GM19468 (cell line): ENCODE measurements at regions not wholly inside any gene's neighbourhood (a gene's known extent, or its start where the extent isn't known, plus 50 kb on each side); places are given as distances from the start of the nearest gene placed in this dataset.
"Not testable (repeated sequence)": the region's sequence is repeated elsewhere in the genome, so short reads cannot be mapped to it uniquely, and the experiment has no call there.

Source experiments
- ATAC-seq: cut with Tn5 transposase; IDR thresholded peaks from one replicate; pipeline ENCODE4 v1.9.1; 2021; ENCODE audit warnings: mild to moderate bottlenecking, moderate library complexity, moderate number of reproducible peaks; ENCODE audit not compliant: unreplicated experiment; ENCODE audit errors: extremely low read depth

GRCh38 chr6:167687116-167687725, 139.5 kb upstream of the AFDN start:
- no peak for ATAC-seq

- no peak for ATAC-seq
These were observed 138.6 kb upstream of the AFDN start for GRCh38 chr6:167688123-167688522.

DNA sequence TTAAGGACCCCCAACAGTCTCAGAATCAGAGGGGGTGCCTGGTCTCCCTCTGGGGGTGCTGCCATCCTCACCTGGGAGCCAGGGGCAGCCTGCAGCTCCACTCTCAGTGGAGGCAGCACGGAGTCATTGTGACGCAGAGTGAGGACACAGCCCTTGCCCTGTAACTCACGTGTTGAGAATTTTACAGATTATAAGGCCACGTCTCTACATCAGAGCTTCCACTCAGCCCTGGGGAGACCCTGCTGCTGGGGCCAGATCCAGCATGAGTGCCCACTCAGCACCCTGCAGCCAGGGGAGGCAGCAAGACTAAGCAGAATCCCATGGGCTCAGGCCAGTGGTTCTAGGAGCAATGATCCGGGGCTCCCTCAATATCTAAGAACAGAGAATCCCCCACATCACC, 137.4 kb upstream of the AFDN start:
- ATAC-seq: no peak

- ATAC-seq: no peak
These were observed 137.0 kb upstream of the AFDN start for GRCh38 chr6:167689751-167690150.

DNA sequence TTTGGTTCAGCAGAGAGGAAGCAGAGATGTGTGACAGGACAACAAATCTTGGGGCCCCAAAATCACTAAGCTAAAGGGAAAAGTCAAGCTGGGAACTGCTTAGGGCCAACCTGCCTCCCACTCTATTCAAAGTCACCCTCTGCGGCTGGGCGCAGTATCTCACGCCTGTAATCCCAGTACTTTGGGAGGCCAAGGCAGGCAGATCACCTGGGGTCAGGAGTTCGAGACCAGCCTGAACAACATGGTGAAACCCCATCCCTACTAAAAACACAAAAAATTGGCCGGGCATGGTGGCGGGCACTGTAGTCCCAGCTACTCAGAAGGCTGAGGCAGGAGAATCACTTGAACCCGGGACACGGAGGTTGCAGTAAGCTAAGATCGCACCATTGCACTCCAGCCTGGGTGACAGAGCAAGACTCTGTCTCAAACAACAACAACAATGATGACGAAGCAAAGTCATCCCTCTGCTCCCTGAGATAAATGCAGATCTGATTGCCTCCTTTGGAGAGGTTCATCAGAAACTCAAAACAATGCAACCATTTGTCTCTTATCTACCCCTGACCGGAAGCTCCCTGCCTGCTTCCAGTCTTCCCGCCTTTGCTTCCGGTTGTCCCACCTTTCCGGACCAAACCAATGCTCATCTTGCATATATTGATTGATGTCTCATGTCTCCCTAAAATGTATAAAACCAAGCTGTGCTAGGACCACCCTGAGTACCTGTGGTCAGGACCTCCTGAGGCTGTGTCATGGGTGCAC, 136.4 kb upstream of the AFDN start:
- ATAC-seq: not testable (repeated sequence)

DNA sequence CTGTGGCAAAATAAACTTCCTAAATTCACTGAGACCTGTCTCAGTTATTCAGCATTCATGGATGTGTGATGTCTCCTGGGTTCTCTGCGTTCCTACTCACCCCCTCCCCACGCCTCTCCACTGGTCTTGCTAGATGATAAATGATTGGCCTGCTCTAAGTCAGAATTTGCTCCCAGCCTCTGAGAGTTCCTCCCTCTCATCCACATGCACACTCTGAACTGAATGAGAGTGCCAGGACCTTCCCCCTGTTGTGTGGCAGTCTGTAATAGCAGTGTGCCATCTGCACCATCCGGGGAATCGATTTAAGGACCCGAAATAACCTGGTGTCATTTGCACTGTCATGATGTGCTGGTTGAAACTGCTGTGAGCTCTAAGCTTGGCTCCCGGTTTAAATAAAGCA, 135.8 kb upstream of the AFDN start:
- ATAC-seq: no peak

- no peak for ATAC-seq
These were observed 135.0 kb upstream of the AFDN start for GRCh38 chr6:167691533-167692312.

- not testable (repeated sequence) for ATAC-seq
These were observed 133.2 kb upstream of the AFDN start for GRCh38 chr6:167693478-167693877.

DNA sequence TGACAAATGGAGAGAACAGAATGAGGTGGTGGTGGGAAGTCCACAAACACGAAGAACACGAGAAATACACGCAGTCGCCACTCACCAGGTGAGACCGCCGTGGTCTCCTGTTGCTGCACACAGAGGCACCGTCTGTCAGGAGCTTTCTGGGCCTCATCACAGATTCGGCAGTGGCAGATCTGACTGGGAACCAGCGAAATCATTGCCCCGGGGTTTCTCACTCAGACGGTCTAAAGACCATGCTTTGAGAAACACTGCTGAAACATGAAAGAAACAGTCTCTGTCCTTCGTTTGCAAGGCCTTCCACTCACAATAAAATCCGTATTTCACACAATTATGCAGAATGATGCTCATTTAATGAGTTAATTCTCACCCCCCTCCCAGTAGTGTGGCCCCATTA, 130.9 kb upstream of the AFDN start:
- ATAC-seq: no peak

- ATAC-seq: no peak
These were observed 130.4 kb upstream of the AFDN start for GRCh38 chr6:167696296-167696695.

DNA sequence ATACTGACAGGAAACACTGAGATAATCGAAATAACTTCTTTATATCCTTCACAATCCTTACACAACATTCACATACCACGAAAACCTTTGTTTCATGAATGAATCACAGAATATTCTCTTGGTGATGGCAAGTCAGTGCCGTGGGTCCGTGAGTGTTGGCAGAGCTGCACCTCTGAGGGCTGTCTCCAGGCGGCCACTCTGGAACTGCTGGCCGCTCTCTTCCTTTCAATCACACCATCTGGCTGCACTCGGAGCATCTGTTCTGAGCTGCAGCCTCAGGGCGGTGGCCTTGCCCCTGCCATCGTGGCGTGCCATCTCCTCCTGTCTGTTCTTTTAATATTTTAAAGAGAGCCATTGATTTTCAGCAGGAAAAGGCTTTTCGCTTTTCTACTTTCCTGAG, 129.4 kb upstream of the AFDN start:
- ATAC-seq: no peak

DNA sequence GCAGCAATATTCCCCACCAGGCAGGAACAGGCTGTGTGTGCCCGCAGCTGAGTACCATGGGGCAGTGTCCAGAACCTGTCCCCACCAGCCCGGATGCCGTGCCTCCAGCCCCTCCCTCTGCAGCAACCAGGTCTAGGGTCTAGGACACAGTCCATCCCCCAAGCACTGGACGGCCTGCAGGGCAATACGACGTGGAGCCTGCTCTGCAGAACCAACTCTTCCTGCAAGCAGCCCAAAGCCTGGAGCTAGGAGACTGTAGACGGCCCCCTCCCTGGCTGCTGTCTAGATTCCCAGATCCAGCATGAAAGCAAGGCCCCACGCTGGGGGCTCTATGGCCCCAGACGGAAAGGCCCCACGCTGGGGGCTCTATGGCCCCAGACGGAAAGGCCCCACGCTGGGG, 128.2 kb upstream of the AFDN start:
- no peak for ATAC-seq

GRCh38 chr6:167699141-167699931, 127.4 kb upstream of the AFDN start:
- ATAC-seq: peak; percentile 69

DNA sequence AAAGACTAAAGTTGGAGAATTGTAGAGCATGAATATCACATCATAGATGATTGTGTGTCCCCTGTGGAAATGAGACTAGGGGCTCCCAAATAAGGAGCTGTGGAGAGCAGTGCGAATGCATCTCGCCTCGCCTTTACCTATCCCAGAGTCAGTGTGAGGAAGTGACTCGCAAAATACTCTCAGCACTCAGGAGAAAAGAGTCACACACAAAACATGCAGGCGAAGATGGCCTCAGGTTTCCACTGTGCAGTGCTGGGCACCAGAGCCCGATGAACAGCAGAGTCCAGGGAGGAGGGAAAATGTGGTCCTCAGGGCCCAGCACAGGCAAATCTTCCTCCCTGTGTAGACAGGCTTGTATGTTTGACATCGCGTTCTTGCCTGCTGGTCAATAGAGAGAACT, 126.5 kb upstream of the AFDN start:
- no peak for ATAC-seq

DNA sequence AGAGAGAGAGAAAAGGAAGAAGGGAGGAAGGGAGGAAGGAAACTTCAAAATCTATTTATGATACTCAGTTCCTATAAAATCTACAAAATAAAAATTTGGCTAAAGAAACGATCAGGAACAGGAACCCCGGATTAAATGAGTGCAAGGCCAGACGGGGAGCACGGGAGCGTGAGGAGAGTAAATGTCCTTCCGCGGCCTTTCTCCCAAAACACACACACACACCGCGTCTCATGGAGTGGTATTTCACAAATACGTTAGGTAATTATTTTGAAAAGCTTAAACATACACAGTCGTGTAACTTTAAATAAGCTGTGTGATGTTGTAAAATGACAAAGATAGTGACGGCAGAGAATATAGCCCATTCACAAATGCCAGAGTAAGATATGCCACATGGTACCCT, 125.7 kb upstream of the AFDN start:
- ATAC-seq: no peak

GRCh38 chr6:167702241-167702827, 124.4 kb upstream of the AFDN start:
- ATAC-seq: no peak

GRCh38 chr6:167703347-167703746, 123.4 kb upstream of the AFDN start:
- ATAC-seq: no peak

DNA sequence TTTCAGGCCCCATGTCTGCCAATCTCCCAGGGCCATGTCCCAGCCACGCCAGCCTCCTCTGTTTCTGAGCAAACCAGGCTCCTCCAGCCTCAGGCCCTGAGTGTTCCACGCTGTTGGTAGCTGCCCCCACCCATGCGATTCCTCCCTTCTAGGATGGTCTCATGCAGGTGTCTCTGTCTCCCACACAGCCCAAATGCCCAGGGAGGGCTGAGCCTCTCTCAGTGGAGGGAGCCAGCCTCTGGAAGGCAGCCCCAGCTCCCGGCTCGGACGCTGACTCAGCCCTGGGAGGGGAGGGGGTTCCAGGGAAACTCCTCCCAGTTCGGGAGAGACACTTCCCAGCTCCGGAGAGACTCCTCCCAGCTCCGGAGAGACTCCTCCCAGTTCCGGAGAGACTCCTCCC, 122.9 kb upstream of the AFDN start:
- no peak for ATAC-seq

GRCh38 chr6:167704396-167704901, 122.3 kb upstream of the AFDN start:
- ATAC-seq: no peak

- ATAC-seq: no peak
These were observed 121.4 kb upstream of the AFDN start for GRCh38 chr6:167705211-167705750.
